Hepatocyte (in vitro differentiated cells): ENCODE measurements at regions not wholly inside any gene's neighbourhood (a gene's known extent, or its start where the extent isn't known, plus 50 kb on each side); places are given as distances from the start of the nearest gene placed in this dataset.

Experiments used
- DNase-seq: peaks from one replicate; pipeline ENCODE4 v3.0.0-alpha.2; 2016; ENCODE audit warnings: low spot score
- H2AFZ ChIP-seq: fragments of 200-600 bp; sonication (generic); 2 replicates; pipeline ENCODE4 v1.6.0; 2016; ENCODE audit warnings: antibody characterized with exemption, mild to moderate bottlenecking
- H3K27ac ChIP-seq: fragments of 200-600 bp; sonication (generic); 2 replicates; pipeline ENCODE4 v1.5.1; 2016; ENCODE audit warnings: mild to moderate bottlenecking
- H3K27me3 ChIP-seq: fragments of 200-600 bp; sonication (generic); 2 replicates; pipeline ENCODE4 v1.6.1; 2016
- H3K36me3 ChIP-seq: fragments of 200-600 bp; sonication (generic); replicated peaks from 2 replicates; pipeline ENCODE4 v1.5.1; 2016; ENCODE audit warnings: low read depth; ENCODE audit not compliant: insufficient read depth
- H3K4me1 ChIP-seq: fragments of 200-600 bp; sonication (generic); 2 replicates; pipeline ENCODE4 v1.5.1; 2016; ENCODE audit warnings: mild to moderate bottlenecking, moderate library complexity; ENCODE audit not compliant: insufficient read depth
- H3K4me2 ChIP-seq: fragments of 200-600 bp; sonication (generic); 2 replicates; pipeline ENCODE4 v1.6.0; 2016
- H3K4me3 ChIP-seq: fragments of 200-600 bp; sonication (generic); 2 replicates; pipeline ENCODE4 v1.5.1; 2016; ENCODE audit warnings: mild to moderate bottlenecking
- H3K79me2 ChIP-seq: fragments of 200-600 bp; sonication (generic); 2 replicates; pipeline ENCODE4 v1.6.0; 2017; ENCODE audit warnings: mild to moderate bottlenecking
- H3K9me2 ChIP-seq: fragments of 200-600 bp; sonication (generic); replicated peaks from 2 replicates; pipeline ENCODE4 v1.6.0; 2017; ENCODE audit warnings: mild to moderate bottlenecking; ENCODE audit not compliant: insufficient read depth
- H3K9me3 ChIP-seq: fragments of 200-600 bp; sonication (generic); 2 replicates; pipeline ENCODE4 v1.5.1; 2016; ENCODE audit warnings: low read depth, mild to moderate bottlenecking
- H4K20me1 ChIP-seq: fragments of 200-600 bp; sonication (generic); 2 replicates; pipeline ENCODE4 v1.6.0; 2016; ENCODE audit warnings: mild to moderate bottlenecking; ENCODE audit not compliant: insufficient read depth, poor library complexity, severe bottlenecking
- CTCF ChIP-seq: fragments of 200-600 bp; sonication (generic); IDR thresholded peaks from 2 replicates; pipeline ENCODE4 v1.5.1; 2016; ENCODE audit warnings: antibody characterized with exemption, mild to moderate bottlenecking; ENCODE audit not compliant: poor library complexity
- EZH2 ChIP-seq: fragments of 200-600 bp; sonication (generic); IDR thresholded peaks from 2 replicates; pipeline ENCODE4 v1.6.1; 2016; ENCODE audit warnings: antibody characterized with exemption, mild to moderate bottlenecking, borderline replicate concordance
- EZH2phosphoT487 ChIP-seq: fragments of 200-600 bp; sonication (generic); IDR thresholded peaks from one replicate; pipeline ENCODE4 v1.6.1; 2018; ENCODE audit warnings: antibody characterized with exemption, mild to moderate bottlenecking, low read depth, moderate library complexity; ENCODE audit not compliant: unreplicated experiment, severe bottlenecking
- WGBS: methylation state at CpG from one replicate; pipeline ENCODE4 v1.1.6; 2016; ENCODE audit warnings: low lambda C conversion rate; ENCODE audit errors: missing lambda C conversion rate; 5-methylcytosine and 5-hydroxymethylcytosine counted together

GRCh38 chr1:214941061-214941460, 141.5 kb upstream of the KCNK2 start:
- no peak overlapping the region for H3K27ac ChIP-seq
- no peak for DNase-seq
- no peaks in the 10 kb centered on the region for H4K20me1 ChIP-seq
- no peak overlapping the region for H2AFZ ChIP-seq
- H3K4me1 ChIP-seq, result no peaks in the 10 kb centered on the region
- no peaks in the 10 kb centered on the region for H3K79me2 ChIP-seq
- no peaks in the 10 kb centered on the region for H3K9me3 ChIP-seq
- no peak overlapping the region for H3K4me3 ChIP-seq
- H3K27me3 ChIP-seq, result no peaks in the 10 kb centered on the region
- no peaks in the 10 kb centered on the region for H3K36me3 ChIP-seq
- no peaks in the 10 kb centered on the region for H3K9me2 ChIP-seq
- H3K4me2 ChIP-seq, result no peak overlapping the region
- no peak for TF ChIP-seq EZH2
- TF ChIP-seq EZH2phosphoT487, result no peak
- no peak for TF ChIP-seq CTCF

GRCh38 chr1:214943054-214943453, 139.5 kb upstream of the KCNK2 start:
- Histone ChIP-seq H3K27me3 (no peaks in the 10 kb centered on the region), H3K4me3 (no peak overlapping the region), H3K4me1 (no peaks in the 10 kb centered on the region), H3K9me3 (no peaks in the 10 kb centered on the region), H4K20me1 (no peaks in the 10 kb centered on the region), H3K27ac (no peak overlapping the region), H2AFZ (no peak overlapping the region), H3K4me2 (no peak overlapping the region), H3K36me3 (no peaks in the 10 kb centered on the region), H3K79me2 (no peaks in the 10 kb centered on the region), H3K9me2 (no peaks in the 10 kb centered on the region)
- 69% methylated on average over 3 of the region's 3 CpGs for WGBS
- DNase-seq, result no peak
- TF ChIP-seq EZH2 (no peak), CTCF (no peak), EZH2phosphoT487 (no peak)

GRCh38 chr1:214946615-214947014, 135.9 kb upstream of the KCNK2 start:
- TF ChIP-seq CTCF, result no peak
- TF ChIP-seq EZH2phosphoT487, result no peak
- TF ChIP-seq EZH2, result no peak
- H3K4me3 ChIP-seq, result no peak overlapping the region
- no peaks in the 10 kb centered on the region for H3K4me1 ChIP-seq
- H3K4me2 ChIP-seq, result no peak overlapping the region
- H2AFZ ChIP-seq, result no peak overlapping the region
- H3K9me2 ChIP-seq, result no peaks in the 10 kb centered on the region
- no peaks in the 10 kb centered on the region for H3K27me3 ChIP-seq
- WGBS, result 91% methylated on average over 1 of the region's 1 CpG
- no peaks in the 10 kb centered on the region for H3K79me2 ChIP-seq
- no peak overlapping the region for H3K27ac ChIP-seq
- no peak for DNase-seq
- no peaks in the 10 kb centered on the region for H3K36me3 ChIP-seq
- H4K20me1 ChIP-seq, result no peaks in the 10 kb centered on the region
- no peaks in the 10 kb centered on the region for H3K9me3 ChIP-seq

GRCh38 chr1:214952648-214953047, 129.9 kb upstream of the KCNK2 start:
- WGBS, result 60% methylated on average over 7 of the region's 7 CpGs
- Histone ChIP-seq H3K9me3 (no peaks in the 10 kb centered on the region), H3K4me3 (no peak overlapping the region), H3K9me2 (no peaks in the 10 kb centered on the region), H3K4me1 (no peaks in the 10 kb centered on the region), H4K20me1 (no peaks in the 10 kb centered on the region), H3K27ac (no peak overlapping the region), H3K27me3 (no peaks in the 10 kb centered on the region), H3K79me2 (no peaks in the 10 kb centered on the region), H3K36me3 (no peaks in the 10 kb centered on the region), H3K4me2 (no peak overlapping the region), H2AFZ (no peak overlapping the region)
- no peak for DNase-seq
- no peak for TF ChIP-seq EZH2
- no peak for TF ChIP-seq EZH2phosphoT487
- no peak for TF ChIP-seq CTCF
